ENCODE measurements at regions not wholly inside any gene's neighbourhood (a gene's known extent, or its start where the extent isn't known, plus 50 kb on each side); places are given as distances from the start of the nearest gene placed in this dataset.

GRCh38 chr4:130288576-130288975, 1192.6 kb downstream of the C4orf33 start:
- TF ChIP-seq POLR2A (IDR thresholded peaks at IDR 0.05; ENCODE audit: low read depth, low read length) = no peak
- no peak for TF ChIP-seq MAZ (IDR thresholded peaks at IDR 0.05; ENCODE audit: borderline replicate concordance, low read depth, low read length)
- TF ChIP-seq FOS (IDR thresholded peaks at IDR 0.05; ENCODE audit: low read depth, low read length) = no peak
- no peak for TF ChIP-seq CEBPB (IDR thresholded peaks at IDR 0.05; ENCODE audit: low read depth, low read length)
- no peak for TF ChIP-seq CTCF (conservative IDR thresholded peaks at IDR 0.05; ENCODE audit: low read depth, low read length)
- TF ChIP-seq BHLHE40 (IDR thresholded peaks at IDR 0.05; ENCODE audit: low read depth, low read length) = no peak
- TF ChIP-seq ELK1 (IDR thresholded peaks at IDR 0.05; ENCODE audit: borderline replicate concordance, low read depth, low read length) = no peak
- TF ChIP-seq CHD1 (IDR thresholded peaks at IDR 0.05; ENCODE audit: low read depth, low read length) = no peak
- no peak for TF ChIP-seq SMC3 (IDR thresholded peaks at IDR 0.05; ENCODE audit: low read depth, low read length)

Measured in IMR-90 (cell line).